OCI-LY7 (cell line): ENCODE measurements at regions not wholly inside any gene's neighbourhood (a gene's known extent, or its start where the extent isn't known, plus 50 kb on each side); places are given as distances from the start of the nearest gene placed in this dataset.

Experiments
- CTCF ChIP-seq: fragments of 200-600 bp; sonication (generic); conservative IDR thresholded peaks from 2 replicates; pipeline ENCODE4 v1.5.1; 2014; ENCODE audit warnings: mild to moderate bottlenecking, antibody characterized with exemption, low read length, moderate library complexity, mixed read lengths
- EZH2phosphoT487 ChIP-seq: fragments of 200-600 bp; sonication (generic); IDR thresholded peaks from 2 replicates; pipeline ENCODE4 v1.6.1; 2018; ENCODE audit warnings: low read depth, borderline replicate concordance, mild to moderate bottlenecking, mixed run types, antibody characterized with exemption, low read length, moderate library complexity, mixed read lengths

- no peak for TF ChIP-seq CTCF
- no peak for TF ChIP-seq EZH2phosphoT487
These were observed 83.3 kb upstream of the SLC38A4 start for GRCh38 chr12:46908936-46909635.
